ENCODE measurements at regions not wholly inside any gene's neighbourhood (a gene's known extent, or its start where the extent isn't known, plus 50 kb on each side); places are given as distances from the start of the nearest gene placed in this dataset.

GRCh38 chr11:130813196-130813595, 103.1 kb downstream of the SNX19 start:
- Histone ChIP-seq H3K4me1 (peaks cover 13% of the 10 kb centered on the region), H3K9me3 (replicated peaks) (no peaks in the 10 kb centered on the region), H3K27ac (replicated peaks) (no peak overlapping the region), H3K36me3 (no peaks in the 10 kb centered on the region), H3K4me3 (no peak overlapping the region), H3K27me3 (ENCODE audit: low read depth) (no peaks in the 10 kb centered on the region)
- intact Hi-C loops (cut with micrococcal nuclease), result no loop called here
- DNase-seq, result no peak
- no peak for TF ChIP-seq CTCF (IDR thresholded peaks at IDR 0.05; ENCODE audit: borderline replicate concordance)

GRCh38 chr11:130813638-130814037, 102.6 kb downstream of the SNX19 start:
- no peak for TF ChIP-seq CTCF (IDR thresholded peaks at IDR 0.05; ENCODE audit: borderline replicate concordance)
- Histone ChIP-seq H3K4me1 (peaks cover 13% of the 10 kb centered on the region), H3K4me3 (no peak overlapping the region), H3K36me3 (no peaks in the 10 kb centered on the region), H3K9me3 (replicated peaks) (no peaks in the 10 kb centered on the region), H3K27ac (replicated peaks) (no peak overlapping the region), H3K27me3 (ENCODE audit: low read depth) (no peaks in the 10 kb centered on the region)
- no peak for DNase-seq
- intact Hi-C loops (cut with micrococcal nuclease), result no loop called here

- intact Hi-C loops (cut with micrococcal nuclease), result no loop called here
- no peak for TF ChIP-seq CTCF (IDR thresholded peaks at IDR 0.05; ENCODE audit: borderline replicate concordance)
- Histone ChIP-seq H3K4me1 (peaks cover 13% of the 10 kb centered on the region), H3K9me3 (replicated peaks) (no peaks in the 10 kb centered on the region), H3K27me3 (ENCODE audit: low read depth) (no peaks in the 10 kb centered on the region), H3K27ac (replicated peaks) (no peak overlapping the region), H3K36me3 (no peaks in the 10 kb centered on the region), H3K4me3 (no peak overlapping the region)
- no peak for DNase-seq
These were observed 101.7 kb downstream of the SNX19 start for GRCh38 chr11:130814440-130815096.

- DNase-seq, result no peak
- no peak for TF ChIP-seq CTCF (IDR thresholded peaks at IDR 0.05; ENCODE audit: borderline replicate concordance)
- H3K4me1 ChIP-seq, result peaks cover 13% of the 10 kb centered on the region
- H3K36me3 ChIP-seq, result no peaks in the 10 kb centered on the region
- H3K27me3 ChIP-seq (ENCODE audit: low read depth), result no peaks in the 10 kb centered on the region
- no peak overlapping the region for H3K27ac ChIP-seq (replicated peaks)
- intact Hi-C loops (cut with micrococcal nuclease), result no loop called here
- H3K4me3 ChIP-seq, result no peak overlapping the region
- no peaks in the 10 kb centered on the region for H3K9me3 ChIP-seq (replicated peaks)
These were observed 101.0 kb downstream of the SNX19 start for GRCh38 chr11:130815097-130815802.

- intact Hi-C loops (cut with micrococcal nuclease), result no loop called here
- no peaks in the 10 kb centered on the region for H3K27me3 ChIP-seq (ENCODE audit: low read depth)
- H3K9me3 ChIP-seq (replicated peaks), result no peaks in the 10 kb centered on the region
- H3K27ac ChIP-seq (replicated peaks), result no peak overlapping the region
- TF ChIP-seq CTCF (IDR thresholded peaks at IDR 0.05; ENCODE audit: borderline replicate concordance), result no peak
- H3K4me3 ChIP-seq, result no peak overlapping the region
- H3K4me1 ChIP-seq, result peaks cover 13% of the 10 kb centered on the region
- no peaks in the 10 kb centered on the region for H3K36me3 ChIP-seq
- no peak for DNase-seq
These were observed 100.3 kb downstream of the SNX19 start for GRCh38 chr11:130815956-130816355.
